Endometrial microvascular endothelial cells (primary cell): ENCODE measurements at regions not wholly inside any gene's neighbourhood (a gene's known extent, or its start where the extent isn't known, plus 50 kb on each side); places are given as distances from the start of the nearest gene placed in this dataset.

Experiments used
- in situ Hi-C: cut with HindIII; loops from 2 replicates; pipeline ENCODE4 v1.10.0; 2017; ENCODE audit warnings: low sequenced_read_pairs, low pct_unique_long_range_greater_than_20kb; ENCODE audit errors: inconsistent ontology term

GRCh38 chr1:30111431-30111830 is 612.0 kb downstream of the MATN1 start:
- in situ Hi-C loops, result no loop called here

GRCh38 chr1:30110846-30111245 is 612.5 kb downstream of the MATN1 start:
- in situ Hi-C loops, result no loop called here

GRCh38 chr1:30109853-30110252 is 613.5 kb downstream of the MATN1 start:
- in situ Hi-C loops, result no loop called here

GRCh38 chr1:30108186-30108585 is 615.2 kb downstream of the MATN1 start:
- in situ Hi-C loops, result no loop called here

- in situ Hi-C loops, result no loop called here
These were observed 617.3 kb downstream of the MATN1 start for GRCh38 chr1:30106125-30106524.

GRCh38 chr1:30104551-30104950 is 618.8 kb downstream of the MATN1 start:
- in situ Hi-C loops, result no loop called here

- in situ Hi-C loops, result no loop called here
These were observed 619.5 kb downstream of the MATN1 start for GRCh38 chr1:30103708-30104411.

GRCh38 chr1:30102605-30103004 is 620.8 kb downstream of the MATN1 start:
- in situ Hi-C loops, result no loop called here

GRCh38 chr1:30101487-30102227 is 621.7 kb downstream of the MATN1 start:
- in situ Hi-C loops, result no loop called here

GRCh38 chr1:30101016-30101415 is 622.4 kb downstream of the MATN1 start:
- in situ Hi-C loops, result no loop called here

GRCh38 chr1:30100524-30100862 is 622.9 kb downstream of the MATN1 start:
- in situ Hi-C loops, result no loop called here

- in situ Hi-C loops, result loop anchor here (25.0 kb wide), 1 partner anchor 313 kb away; no protein-coding TSS in a partner anchor
These were observed 623.5 kb downstream of the MATN1 start for GRCh38 chr1:30099587-30100523.

GRCh38 chr1:30097851-30098250 is 625.5 kb downstream of the MATN1 start:
- in situ Hi-C loops, result loop anchor here (25.0 kb wide), 1 partner anchor 311 kb away; no protein-coding TSS in a partner anchor

GRCh38 chr1:30095451-30096025 is 627.8 kb downstream of the MATN1 start:
- in situ Hi-C loops, result loop anchor here (25.0 kb wide), 1 partner anchor 308 kb away; no protein-coding TSS in a partner anchor

GRCh38 chr1:30095051-30095450 is 628.3 kb downstream of the MATN1 start:
- in situ Hi-C loops, result loop anchor here (25.0 kb wide), 1 partner anchor 308 kb away; no protein-coding TSS in a partner anchor

- in situ Hi-C loops, result loop anchor here (25.0 kb wide), 1 partner anchor 305 kb away; no protein-coding TSS in a partner anchor
These were observed 631.1 kb downstream of the MATN1 start for GRCh38 chr1:30092051-30092858.

GRCh38 chr1:30090162-30090820 is 633.1 kb downstream of the MATN1 start:
- in situ Hi-C loops, result loop anchor here (25.0 kb wide), 1 partner anchor 303 kb away; no protein-coding TSS in a partner anchor
